HEK293 (cell line): ENCODE measurements at regions not wholly inside any gene's neighbourhood (a gene's known extent, or its start where the extent isn't known, plus 50 kb on each side); places are given as distances from the start of the nearest gene placed in this dataset.

Source experiments
- CTCF ChIA-PET: fragments of 350-600 bp; formaldehyde crosslinking; extraction: SDS; loops from one replicate; lab custom pipeline; 2021; ENCODE audit warnings: antibody characterized with exemption; lab: Yijun Ruan, JAX
- POLR2A ChIA-PET: fragments of 300-600 bp; formaldehyde crosslinking; extraction: SDS; loops from one replicate; lab custom pipeline; 2020; ENCODE audit warnings: antibody characterized with exemption, inconsistent platforms; lab: Yijun Ruan, JAX
- H3K27ac ChIP-seq: fragments of 200-500 bp; sonication (Bioruptor generic); 2 replicates; pipeline ENCODE4 v1.5.1; 2014; ENCODE audit warnings: low read depth, low read length, control low read depth, inconsistent platforms; ENCODE audit errors: extremely low read depth
- H3K36me3 ChIP-seq, 2 experiments: fragments of 200-500 bp in 1 of 2; sonication (Bioruptor generic) in 1 of 2; 1 replicate in 1 of 2; 2 replicates in 1 of 2; pipeline ENCODE4 v1.5.1; 2014 to 2017; ENCODE audit warnings: inconsistent platforms in 2 of 2, low read length in 2 of 2; ENCODE audit not compliant: control insufficient read depth in 2 of 2, insufficient read depth in 1 of 2
- H3K4me1 ChIP-seq: fragments of 200-500 bp; sonication (Bioruptor generic); 2 replicates; pipeline ENCODE4 v1.5.1; 2014; ENCODE audit warnings: mild to moderate bottlenecking, low read length, inconsistent platforms; ENCODE audit not compliant: control insufficient read depth, insufficient read depth
- H3K4me3 ChIP-seq: 2 replicates; pipeline ENCODE4 v1.5.1; 2011; ENCODE audit warnings: low read depth, mild to moderate bottlenecking, control low read depth, low read length, moderate library complexity
- H3K9me3 ChIP-seq: fragments of 200-500 bp; sonication (Bioruptor generic); 2 replicates; pipeline ENCODE4 v1.5.1; 2014; ENCODE audit warnings: low read depth, low read length, inconsistent platforms; ENCODE audit not compliant: control insufficient read depth, insufficient read depth
- EGR2 ChIP-seq: fragments of 450-650 bp; formaldehyde crosslinking; IDR thresholded peaks from 2 replicates; pipeline ENCODE4 v1.5.1; 2016; ENCODE audit warnings: low read depth, missing biosample characterization, missing genetic modification characterization
- GLI2 ChIP-seq: fragments of 450-650 bp; formaldehyde crosslinking; IDR thresholded peaks from 2 replicates; pipeline ENCODE4; 2017; ENCODE audit warnings: missing biosample characterization, missing genetic modification characterization, low read depth, borderline replicate concordance
- PRDM1 ChIP-seq: fragments of 450-650 bp; formaldehyde crosslinking; IDR thresholded peaks from 2 replicates; pipeline ENCODE4; 2016; ENCODE audit warnings: missing biosample characterization, missing genetic modification characterization
- PRDM10 ChIP-seq: fragments of 450-650 bp; formaldehyde crosslinking; IDR thresholded peaks from 2 replicates; pipeline ENCODE4 v1.5.1; 2016; ENCODE audit warnings: missing biosample characterization, missing genetic modification characterization
- REPIN1 ChIP-seq: fragments of 450-650 bp; formaldehyde crosslinking; IDR thresholded peaks from 2 replicates; pipeline ENCODE4 v1.5.1; 2017; ENCODE audit warnings: missing biosample characterization, missing genetic modification characterization, low read depth
- TSHZ1 ChIP-seq: fragments of 450-650 bp; formaldehyde crosslinking; IDR thresholded peaks from 2 replicates; pipeline ENCODE4 v1.5.1; 2016; ENCODE audit warnings: missing biosample characterization, missing genetic modification characterization, borderline replicate concordance
- ZBTB20 ChIP-seq: fragments of 450-650 bp; formaldehyde crosslinking; IDR thresholded peaks from 2 replicates; pipeline ENCODE4 v1.5.1; 2016; ENCODE audit warnings: missing biosample characterization, missing genetic modification characterization
- ZBTB26 ChIP-seq: fragments of 450-650 bp; formaldehyde crosslinking; optimal IDR thresholded peaks from 2 replicates; pipeline ENCODE3; 2016; ENCODE audit warnings: missing biosample characterization, mild to moderate bottlenecking, missing genetic modification characterization
- ZBTB49 ChIP-seq: fragments of 450-650 bp; formaldehyde crosslinking; IDR thresholded peaks from 2 replicates; pipeline ENCODE4 v1.5.1; 2016; ENCODE audit warnings: missing biosample characterization, missing genetic modification characterization, low read depth
- ZBTB6 ChIP-seq: fragments of 450-650 bp; formaldehyde crosslinking; IDR thresholded peaks from 2 replicates; pipeline ENCODE4 v1.5.1; 2017; ENCODE audit warnings: missing biosample characterization, missing genetic modification characterization
- ZNF169 ChIP-seq: fragments of 450-650 bp; formaldehyde crosslinking; IDR thresholded peaks from 2 replicates; pipeline ENCODE4 v1.5.1; 2016; ENCODE audit warnings: missing biosample characterization, missing genetic modification characterization
- ZNF223 ChIP-seq: fragments of 450-650 bp; formaldehyde crosslinking; IDR thresholded peaks from 2 replicates; pipeline ENCODE4 v1.5.1; 2016; ENCODE audit warnings: missing biosample characterization, missing genetic modification characterization
- ZNF23 ChIP-seq: fragments of 450-650 bp; formaldehyde crosslinking; IDR thresholded peaks from 2 replicates; pipeline ENCODE4 v1.5.1; 2016; ENCODE audit warnings: missing biosample characterization, missing genetic modification characterization, borderline replicate concordance
- ZNF341 ChIP-seq: fragments of 450-650 bp; formaldehyde crosslinking; IDR thresholded peaks from 2 replicates; pipeline ENCODE4; 2016; ENCODE audit warnings: low read depth, missing biosample characterization, missing genetic modification characterization
- ZNF48 ChIP-seq: fragments of 450-650 bp; formaldehyde crosslinking; IDR thresholded peaks from 2 replicates; pipeline ENCODE4 v1.5.1; 2016; ENCODE audit warnings: missing biosample characterization, missing genetic modification characterization
- ZNF488 ChIP-seq: fragments of 450-650 bp; formaldehyde crosslinking; IDR thresholded peaks from 2 replicates; pipeline ENCODE4 v1.5.1; 2016; ENCODE audit warnings: missing biosample characterization, missing genetic modification characterization
- ZNF692 ChIP-seq: fragments of 450-650 bp; formaldehyde crosslinking; IDR thresholded peaks from 2 replicates; pipeline ENCODE4 v1.5.1; 2016; ENCODE audit warnings: missing biosample characterization, missing genetic modification characterization
- ZNF707 ChIP-seq: fragments of 450-650 bp; formaldehyde crosslinking; IDR thresholded peaks from 2 replicates; pipeline ENCODE4 v1.5.1; 2016; ENCODE audit warnings: missing biosample characterization, missing genetic modification characterization
- ZSCAN5A ChIP-seq: fragments of 450-650 bp; formaldehyde crosslinking; IDR thresholded peaks from 2 replicates; pipeline ENCODE4 v1.5.1; 2016; ENCODE audit warnings: missing biosample characterization, missing genetic modification characterization

GRCh38 chr3:17891139-17891856, 148.9 kb upstream of the TBC1D5 start (continued):
- no peak for TF ChIP-seq TSHZ1 (tag by site-specific recombination)
- TF ChIP-seq ZBTB49 (tag by site-specific recombination) = no peak
- no peak for TF ChIP-seq REPIN1 (tag by site-specific recombination)
- no peak for TF ChIP-seq ZNF707 (tag by site-specific recombination)
- no peak for TF ChIP-seq ZNF169
- TF ChIP-seq ZNF48 (tag by site-specific recombination) = no peak
- TF ChIP-seq ZBTB20 (tag by site-specific recombination) = no peak
- no peak for TF ChIP-seq ZSCAN5A (tag by site-specific recombination)

GRCh38 chr3:17885986-17886385, 143.6 kb upstream of the TBC1D5 start:
- Histone ChIP-seq H3K27ac (no peak overlapping the region), H3K4me3 (no peak overlapping the region), H3K36me3 (no peaks in the 10 kb centered on the region), H3K9me3 (no peaks in the 10 kb centered on the region), H3K4me1 (no peaks in the 10 kb centered on the region)
- POLR2A ChIA-PET = no interaction called here
- CTCF ChIA-PET = interaction anchor here (0.6 to 2.0 kb wide), 2 partner anchors 8 to 503 kb away, joined by 3 to 7 read pairs; no protein-coding TSS in a partner anchor
- TF ChIP-seq PRDM10 (tag by site-specific recombination) = no peak
- no peak for TF ChIP-seq PRDM1 (tag by site-specific recombination)
- no peak for TF ChIP-seq ZBTB26
- TF ChIP-seq ZNF23 (tag by site-specific recombination) = no peak
- no peak for TF ChIP-seq GLI2 (tag by site-specific recombination)
- no peak for TF ChIP-seq EGR2 (tag by site-specific recombination)
- TF ChIP-seq ZNF488 (tag by site-specific recombination) = no peak
- no peak for TF ChIP-seq ZNF341
- TF ChIP-seq ZNF692 (tag by site-specific recombination) = no peak
- no peak for TF ChIP-seq ZBTB6 (tag by site-specific recombination)
- no peak for TF ChIP-seq ZNF223 (tag by site-specific recombination)
